ENCODE measurements at regions not wholly inside any gene's neighbourhood (a gene's known extent, or its start where the extent isn't known, plus 50 kb on each side); places are given as distances from the start of the nearest gene placed in this dataset.
"Not testable (repeated sequence)": the region's sequence is repeated elsewhere in the genome, so short reads cannot be mapped to it uniquely, and the experiment has no call there.

DNA sequence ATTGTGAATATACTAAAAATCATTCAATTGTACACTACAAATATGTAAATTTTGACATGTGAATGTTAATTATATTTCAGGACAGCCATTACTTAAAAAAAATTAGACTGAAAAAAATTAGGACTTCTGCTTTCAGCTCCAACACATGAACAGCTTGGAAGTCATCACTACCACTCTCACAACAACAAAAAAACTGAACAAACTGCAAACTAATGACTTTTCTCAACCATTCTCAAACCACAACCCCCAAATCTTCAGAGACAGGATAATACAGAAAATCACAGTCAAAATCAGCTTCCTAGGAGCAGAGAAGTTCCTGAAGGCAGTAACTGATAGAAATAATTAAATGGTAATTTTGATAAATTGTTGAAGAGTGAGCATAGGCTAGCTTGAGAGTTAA is 686.4 kb downstream of the TLE1 start:
- no peak for DNase-seq (ENCODE audit: low read depth)

DNA sequence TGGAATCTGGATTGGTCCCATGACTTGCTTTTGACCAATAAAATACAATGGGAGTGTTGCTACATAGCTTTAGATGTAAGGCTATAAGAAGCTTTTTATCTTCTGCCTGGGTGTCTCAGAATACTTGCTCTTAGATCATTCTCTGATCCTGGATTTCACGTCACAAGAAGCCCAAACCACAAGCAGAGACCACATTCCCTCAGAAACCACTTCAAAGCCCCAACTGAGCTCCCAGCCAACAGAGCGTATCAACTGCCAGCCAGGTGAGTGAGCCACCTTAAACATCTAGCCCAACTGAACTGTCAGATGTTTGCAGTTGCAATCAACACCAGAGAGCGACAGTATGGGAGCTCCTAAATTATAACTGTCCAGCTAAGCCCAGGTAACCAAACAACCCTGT is 687.1 kb downstream of the TLE1 start:
- no peak for DNase-seq (ENCODE audit: low read depth)

DNA sequence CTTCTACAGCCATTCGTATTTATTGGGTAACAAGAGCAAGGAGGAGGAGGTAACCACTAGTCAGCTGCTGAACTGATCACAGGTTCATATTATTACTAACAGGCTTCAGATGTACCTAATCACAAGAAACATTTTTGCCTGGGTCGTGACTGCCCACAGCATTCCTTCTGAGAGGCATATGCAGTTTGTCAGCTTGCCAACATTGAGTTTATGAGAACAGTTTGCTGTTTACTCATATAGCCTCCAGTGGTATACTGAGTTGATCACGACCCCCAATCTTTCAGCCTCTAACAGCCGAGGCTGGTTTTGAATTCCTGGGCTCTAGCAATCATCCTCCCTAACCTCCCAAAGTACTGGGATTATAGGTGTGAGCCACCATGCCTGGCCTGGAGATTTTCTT is 693.6 kb downstream of the TLE1 start:
- no peak for DNase-seq (ENCODE audit: low read depth)

DNA sequence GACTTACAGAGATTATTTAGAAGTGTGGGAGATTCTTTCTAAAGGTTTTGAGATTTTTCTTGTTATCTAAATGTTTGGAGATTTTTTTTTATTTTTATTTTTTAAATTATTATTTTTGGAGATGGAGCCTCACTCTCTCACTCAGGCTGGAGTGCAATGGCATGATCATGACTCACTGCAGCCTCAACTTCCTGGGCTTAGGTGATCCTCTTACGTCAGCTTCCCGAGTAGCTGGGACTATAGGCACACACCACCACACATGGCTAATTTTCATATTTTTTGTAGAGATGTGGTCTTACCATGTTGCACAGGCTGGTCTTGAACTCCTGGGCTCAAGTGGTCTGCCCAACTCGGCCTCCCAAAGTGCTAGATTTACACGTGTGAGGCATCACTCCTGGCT is 694.5 kb downstream of the TLE1 start:
- no peak for DNase-seq (ENCODE audit: low read depth)

DNA sequence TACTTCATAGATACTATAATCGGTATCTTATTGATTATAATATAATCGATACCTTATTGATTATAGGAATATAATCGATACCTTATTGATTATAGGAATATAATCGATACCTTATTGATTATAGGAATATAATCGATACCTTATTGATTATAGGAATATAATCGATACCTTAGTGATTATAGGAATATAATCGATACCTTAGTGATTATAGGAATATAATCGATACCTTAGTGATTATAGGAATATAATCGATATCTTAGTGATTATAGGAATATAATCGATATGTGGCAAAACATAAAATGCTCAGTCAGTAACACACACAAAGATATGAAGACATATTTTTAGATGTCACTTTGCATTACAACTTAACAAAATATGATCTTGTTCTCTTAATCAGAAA is 703.8 kb downstream of the TLE1 start:
- DNase-seq (ENCODE audit: low read depth): not testable (repeated sequence)

DNA sequence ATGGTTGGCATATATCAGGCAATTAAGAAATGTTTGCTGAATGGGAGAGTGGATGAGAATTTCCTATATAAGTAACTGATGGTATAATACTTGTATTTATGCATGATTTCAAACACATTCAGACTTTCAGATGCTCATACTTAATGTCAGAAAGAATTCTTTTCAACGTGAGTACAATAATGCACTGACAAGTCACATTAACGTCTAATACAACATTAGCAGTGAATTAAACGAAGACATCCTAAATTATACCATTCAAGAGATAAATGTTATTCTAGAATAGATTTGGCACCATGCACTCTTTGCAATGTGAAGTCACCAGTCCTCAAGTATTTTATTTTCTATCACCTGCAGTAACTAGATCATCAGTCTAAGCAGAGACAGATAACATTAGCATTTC is 712.9 kb downstream of the TLE1 start:
- DNase-seq (ENCODE audit: low read depth): no peak

DNA sequence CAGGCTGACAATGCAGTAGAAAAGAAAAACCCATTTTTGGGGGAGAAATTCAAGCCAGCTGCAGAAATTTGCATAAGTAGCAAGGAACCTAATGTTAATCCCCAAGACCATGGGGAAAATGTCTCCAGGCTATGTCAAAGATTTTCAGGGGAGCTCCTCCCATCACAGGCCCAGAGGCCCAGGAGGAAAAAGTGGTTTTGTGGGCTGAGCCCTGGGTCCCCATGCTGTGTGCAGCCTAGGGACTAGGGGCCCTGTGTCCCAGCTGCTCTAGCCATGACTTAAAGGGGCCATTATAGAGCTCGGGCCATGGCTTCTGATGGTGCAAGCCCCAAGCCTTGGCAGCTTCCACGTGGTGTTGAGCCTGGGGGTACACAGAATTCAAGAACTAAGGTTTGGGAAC is 719.0 kb downstream of the TLE1 start:
- not testable (repeated sequence) for DNase-seq (ENCODE audit: low read depth)

DNA sequence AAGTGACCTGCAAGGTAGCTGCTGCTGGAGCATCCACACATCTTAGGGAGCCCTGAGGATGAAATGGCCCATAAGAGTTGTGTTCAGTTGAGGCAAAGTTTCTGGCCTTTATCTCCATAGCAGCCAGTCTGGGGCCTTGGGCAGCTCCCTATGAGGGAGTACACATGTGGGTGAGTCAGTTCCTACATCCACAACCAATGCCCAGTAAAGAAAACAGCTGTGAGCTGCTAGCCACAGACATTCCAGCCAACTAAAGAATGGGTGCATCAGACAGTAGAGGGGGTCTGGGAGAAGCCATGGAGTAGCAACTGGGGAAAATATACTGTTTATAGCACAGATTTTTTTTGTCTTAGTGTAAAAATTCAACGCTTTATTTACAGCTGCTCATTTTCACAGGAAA is 720.7 kb downstream of the TLE1 start:
- no peak for DNase-seq (ENCODE audit: low read depth)

DNA sequence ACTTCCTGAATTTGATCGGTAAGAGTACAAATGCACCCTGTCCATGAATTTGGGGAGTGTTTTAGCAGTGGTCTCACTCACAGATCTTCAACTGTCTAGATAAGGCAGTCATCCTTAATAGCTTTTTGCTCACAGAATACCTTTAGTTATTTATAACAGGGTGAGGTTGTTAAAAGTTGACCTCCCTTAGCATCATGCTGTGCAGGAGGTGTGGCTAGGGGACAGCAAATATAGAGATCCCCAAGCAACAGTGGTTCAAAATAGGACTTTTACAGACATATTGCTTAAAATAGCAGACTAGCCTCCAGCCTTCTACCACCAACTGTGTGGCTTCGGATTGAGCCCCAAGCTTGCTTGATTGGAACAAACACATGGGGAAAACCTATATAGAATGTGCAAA is 724.4 kb downstream of the TLE1 start:
- no peak for DNase-seq (ENCODE audit: low read depth)

DNA sequence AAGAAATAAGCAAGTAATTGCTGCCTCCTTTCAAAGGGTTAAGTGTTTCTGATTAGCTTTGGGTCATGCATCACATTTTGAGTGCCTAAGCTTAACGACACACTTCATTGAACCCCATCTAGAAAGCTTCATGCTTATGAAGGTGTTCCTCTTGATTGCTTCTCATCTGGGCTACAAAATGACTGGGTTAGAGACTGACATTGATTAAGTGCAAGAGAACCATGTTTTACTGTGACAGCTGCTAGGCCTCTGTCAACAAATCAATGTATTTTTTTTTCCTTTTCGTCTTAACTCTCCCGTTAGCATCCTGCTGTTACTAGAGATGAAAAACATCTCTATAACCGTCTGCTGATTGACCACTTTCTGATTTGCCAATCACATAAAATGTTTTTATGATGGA is 725.0 kb downstream of the TLE1 start:
- DNase-seq (ENCODE audit: low read depth): no peak

DNA sequence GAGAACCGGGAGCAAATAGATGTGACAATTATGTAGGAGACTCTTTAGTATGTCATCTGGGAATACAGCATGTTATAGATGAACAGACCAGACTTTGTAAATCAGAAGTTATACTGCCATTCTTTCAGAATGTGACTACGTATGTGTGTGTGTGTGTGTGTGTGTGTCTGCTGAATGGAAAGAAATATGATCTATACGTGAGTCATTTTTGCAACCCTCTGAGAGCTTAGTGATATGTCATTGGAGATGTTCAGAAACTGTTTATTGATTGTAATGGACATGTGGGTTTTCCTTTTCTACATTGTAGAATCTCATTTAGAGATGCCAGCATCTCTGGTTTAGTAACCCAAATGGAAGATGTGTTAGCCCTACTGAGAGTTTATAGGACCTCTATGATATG is 731.5 kb downstream of the TLE1 start:
- DNase-seq (ENCODE audit: low read depth): no peak

DNA sequence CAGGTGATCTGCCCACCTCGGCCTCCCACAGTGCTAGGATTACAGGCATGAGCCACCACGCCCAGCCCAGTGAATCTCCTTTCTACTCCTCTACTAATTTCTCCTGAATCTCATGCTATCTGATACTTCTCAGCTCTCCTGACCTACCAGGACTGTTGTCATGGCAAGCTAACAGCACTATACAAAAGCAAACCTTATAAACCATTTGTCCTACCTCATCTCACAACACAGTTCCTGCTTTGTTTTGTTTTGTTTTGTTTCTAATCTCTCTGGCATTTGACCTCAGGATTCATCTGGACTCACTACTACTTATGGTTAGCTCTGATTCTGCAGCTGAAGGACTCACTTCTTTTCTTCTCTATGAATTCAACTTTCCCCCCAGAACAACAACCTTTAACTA is 734.8 kb downstream of the TLE1 start:
- no peak for DNase-seq (ENCODE audit: low read depth)

DNA sequence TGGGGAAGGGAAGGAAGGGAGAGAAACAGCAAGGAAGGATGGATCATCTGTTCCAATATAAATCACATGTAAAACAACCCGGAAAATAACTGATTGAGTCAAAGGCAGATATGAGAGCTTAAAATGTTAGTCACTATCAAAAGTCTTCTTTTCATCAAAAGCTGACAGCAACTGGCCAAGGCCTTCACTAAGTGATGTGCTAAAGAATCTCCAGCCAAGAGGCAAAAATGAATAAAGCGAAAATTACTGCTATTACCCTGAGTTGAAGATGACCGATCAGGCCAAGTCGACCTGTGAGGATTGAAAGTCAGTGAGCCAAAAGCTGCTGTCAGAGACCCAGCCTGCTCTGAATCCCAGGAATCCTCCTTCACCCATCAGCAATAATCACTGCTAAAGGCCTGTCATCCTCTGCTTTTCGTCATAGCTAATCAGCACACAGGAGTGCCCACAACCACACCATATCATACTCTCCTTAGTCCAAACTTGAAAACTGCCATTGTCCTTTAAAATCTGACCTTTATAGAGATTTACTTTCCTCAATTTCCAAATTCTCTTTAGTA is 736.9 kb downstream of the TLE1 start:
- no peak for DNase-seq (ENCODE audit: low read depth)

DNA sequence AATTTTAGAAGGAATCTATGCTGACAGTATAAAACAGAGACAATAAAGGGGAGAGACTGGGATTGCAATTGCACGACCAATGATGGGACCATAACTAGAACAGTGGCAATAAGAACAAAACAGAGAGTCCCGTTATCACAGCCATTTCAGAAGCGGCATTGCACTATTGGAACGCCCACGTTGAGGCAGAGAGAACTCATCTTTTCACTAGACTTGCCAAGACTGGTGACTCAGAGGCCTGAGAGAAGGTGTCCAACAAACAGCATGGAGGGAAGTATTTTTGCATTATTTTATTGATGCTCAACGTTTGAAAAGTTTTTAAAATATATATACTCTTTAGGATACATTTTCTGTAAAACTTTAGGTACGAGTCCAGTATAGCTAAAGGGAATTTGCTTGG is 737.7 kb downstream of the TLE1 start:
- DNase-seq (ENCODE audit: low read depth): no peak

DNA sequence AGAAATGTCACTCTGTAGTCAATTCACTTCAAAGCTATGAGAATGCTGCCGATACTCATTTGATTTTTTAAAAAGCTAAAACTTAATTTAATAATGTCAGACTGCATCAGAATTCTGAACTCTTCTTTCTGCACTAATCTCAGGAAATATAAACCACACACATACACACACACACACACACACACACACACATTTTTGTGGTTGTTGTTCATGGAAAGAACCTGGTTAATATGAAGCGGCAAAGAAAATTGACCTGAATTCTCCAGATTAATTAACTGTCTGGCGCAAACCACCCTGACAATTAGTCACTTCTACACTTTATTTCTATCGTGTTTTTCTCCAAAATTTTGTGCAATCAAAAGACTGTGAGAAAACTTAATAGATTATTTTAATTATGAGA is 740.5 kb downstream of the TLE1 start:
- DNase-seq (ENCODE audit: low read depth): no peak

DNA sequence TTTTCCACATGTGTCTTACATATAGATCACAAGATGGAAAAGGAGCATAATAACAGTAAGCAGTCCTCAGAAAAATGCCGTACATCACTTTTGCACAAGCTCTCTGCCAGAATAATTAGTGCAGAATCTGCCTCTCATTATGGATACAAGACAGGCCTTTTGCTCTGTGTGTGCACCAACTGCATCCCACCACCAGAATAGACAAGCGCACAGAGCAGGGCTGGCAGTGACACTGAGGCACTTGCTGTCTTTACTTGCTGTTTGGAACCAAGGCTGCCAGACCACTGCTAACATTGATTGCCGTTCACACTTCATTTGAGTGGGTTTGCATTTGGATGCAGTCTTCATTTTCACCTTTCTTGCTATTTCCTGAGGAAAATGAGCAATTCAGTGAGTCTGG is 741.3 kb downstream of the TLE1 start:
- DNase-seq (ENCODE audit: low read depth): no peak

DNA sequence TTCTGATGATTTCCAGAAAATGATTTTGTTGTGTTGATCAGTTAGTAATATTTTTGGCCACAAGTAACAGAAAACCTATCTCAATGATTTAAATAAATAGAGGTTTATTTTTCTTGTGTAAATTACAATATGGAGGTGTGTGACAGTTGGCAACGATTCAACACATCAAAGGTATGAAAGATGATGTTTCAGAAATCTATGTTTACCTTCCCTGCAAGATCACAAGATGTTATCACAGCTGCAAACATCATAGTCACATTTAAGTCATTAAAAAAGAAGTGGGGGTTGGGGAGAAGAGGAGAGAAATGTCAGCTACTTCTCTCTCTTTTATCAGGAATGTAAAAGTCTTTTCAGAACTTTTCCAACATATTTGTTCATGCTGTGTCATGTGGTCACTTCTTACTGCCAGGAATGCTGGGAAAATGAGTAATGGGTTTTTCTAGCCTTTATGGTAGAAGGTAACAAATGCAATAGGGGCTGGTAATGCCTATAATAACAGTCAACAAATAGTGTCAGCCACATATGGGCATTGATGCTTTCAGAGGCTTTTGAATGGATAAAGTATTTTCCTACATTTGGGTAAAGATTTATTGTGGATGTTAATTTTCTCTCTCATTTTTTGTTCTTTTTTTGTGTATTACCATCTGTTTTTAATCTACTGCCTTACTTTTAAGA is 742.7 kb downstream of the TLE1 start:
- no peak for DNase-seq (ENCODE audit: low read depth)

DNA sequence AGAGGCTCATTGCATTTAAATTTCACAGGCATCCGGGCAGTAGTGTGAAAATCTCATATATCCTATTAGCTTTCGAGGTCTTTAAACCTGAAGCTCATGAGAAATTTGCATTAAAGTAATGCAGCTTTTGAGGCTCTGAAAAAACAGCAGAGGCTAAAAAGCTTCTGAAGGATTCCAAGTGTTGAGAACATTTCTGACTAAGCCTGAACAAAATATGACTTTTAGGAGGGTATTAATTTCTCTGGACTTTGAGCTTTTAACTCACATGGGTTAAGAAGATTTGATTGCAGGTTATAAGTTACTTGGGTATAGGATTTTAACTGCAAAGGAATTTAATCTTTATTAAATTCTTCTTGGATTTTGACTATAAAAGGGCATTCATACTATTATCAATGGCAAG is 743.9 kb downstream of the TLE1 start:
- DNase-seq (ENCODE audit: low read depth): no peak

DNA sequence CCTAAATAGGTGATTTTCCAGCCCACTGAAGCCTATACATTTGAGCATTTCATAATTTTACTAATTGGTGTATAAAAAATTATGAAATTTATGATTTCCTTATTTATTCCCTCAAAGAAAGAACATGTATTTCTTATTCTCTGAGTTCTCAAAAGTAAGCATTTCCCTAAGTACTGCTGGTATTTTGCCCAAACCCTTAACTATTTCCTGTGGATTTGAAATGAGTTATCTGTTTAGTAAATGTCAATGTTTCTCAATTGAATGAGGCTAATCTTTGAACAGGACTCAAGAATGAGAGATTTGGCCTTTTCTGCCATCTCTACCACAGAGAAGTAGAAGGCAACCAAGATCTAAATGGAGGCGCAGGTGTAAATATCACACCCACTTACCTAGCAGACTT is 751.7 kb downstream of the TLE1 start:
- no peak for DNase-seq (ENCODE audit: low read depth)

DNA sequence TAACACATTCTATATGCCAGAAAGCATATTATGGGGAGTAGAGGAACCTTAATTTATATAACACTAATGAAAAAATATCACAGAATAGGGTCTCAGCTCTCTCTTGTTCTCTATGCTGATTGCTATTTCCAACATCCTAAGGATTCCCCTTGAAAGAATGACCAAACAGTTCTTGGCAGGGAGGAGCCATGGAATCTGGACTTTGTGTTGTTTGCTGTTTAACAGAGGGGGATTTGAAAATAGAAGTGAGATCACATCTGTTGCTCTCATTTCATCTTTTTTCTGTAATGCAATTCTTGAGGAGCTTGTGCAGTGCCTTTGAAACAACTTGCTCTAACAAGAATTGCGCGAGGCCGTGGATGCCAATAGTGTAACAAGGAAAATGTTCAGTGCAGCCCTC is 755.3 kb downstream of the TLE1 start:
- no peak for DNase-seq (ENCODE audit: low read depth)

DNA sequence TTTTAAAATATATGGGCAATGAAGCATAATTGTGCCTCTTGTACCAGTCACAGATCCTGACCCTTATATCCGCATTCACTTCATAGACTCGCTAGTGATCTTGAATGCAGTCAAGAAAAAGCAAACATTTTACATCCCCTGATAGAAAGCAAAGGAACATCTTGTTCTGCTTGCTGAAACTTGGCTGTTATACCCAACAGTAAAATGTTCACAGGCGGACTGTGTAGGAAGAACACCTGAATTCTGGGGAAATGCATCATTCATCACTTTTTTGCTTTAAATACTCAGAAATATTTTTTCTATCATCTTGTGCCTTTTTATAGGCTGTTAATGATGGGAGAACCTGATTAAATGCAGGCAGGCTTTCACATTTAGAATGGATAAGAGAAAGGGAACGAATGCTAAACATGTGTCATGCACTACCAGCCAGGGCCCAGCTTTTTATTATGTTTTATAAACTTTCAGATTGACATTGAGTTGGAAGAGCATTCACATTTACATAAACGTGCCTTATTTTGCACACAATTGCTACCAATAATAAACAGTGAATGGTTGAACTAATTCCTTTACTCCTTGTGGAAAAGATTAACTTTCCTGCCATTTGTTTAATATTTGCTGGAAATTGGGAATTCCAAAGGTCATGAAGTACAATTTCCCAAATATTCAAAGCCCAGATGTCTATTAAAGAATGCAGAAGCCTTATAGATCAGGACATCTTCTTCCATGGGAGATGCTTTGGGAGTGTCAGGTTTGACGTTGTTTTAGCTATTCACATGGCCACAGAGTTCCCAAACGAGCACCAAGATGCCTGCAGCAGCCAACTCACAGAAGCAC is 756.2 kb downstream of the TLE1 start:
- DNase-seq (ENCODE audit: low read depth): no peak

DNA sequence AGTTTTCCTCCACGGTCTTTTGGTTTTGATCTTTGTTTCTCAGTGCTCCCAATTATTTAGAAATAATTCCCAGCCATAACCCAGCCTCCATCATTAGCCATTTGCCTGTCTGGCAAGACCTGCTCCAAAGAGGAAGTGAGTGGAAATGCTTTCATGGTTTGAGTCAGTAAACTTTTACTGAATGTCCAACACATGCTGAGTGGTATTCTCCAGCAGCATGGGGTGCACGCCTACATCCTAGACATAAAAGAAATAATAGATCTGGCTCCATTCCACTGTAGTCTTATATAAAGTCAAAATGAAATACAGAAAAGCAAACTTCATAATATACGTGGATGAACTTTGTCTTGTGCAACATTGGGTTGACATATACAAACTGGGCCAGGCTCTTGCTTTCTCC is 757.2 kb downstream of the TLE1 start:
- no peak for DNase-seq (ENCODE audit: low read depth)

DNA sequence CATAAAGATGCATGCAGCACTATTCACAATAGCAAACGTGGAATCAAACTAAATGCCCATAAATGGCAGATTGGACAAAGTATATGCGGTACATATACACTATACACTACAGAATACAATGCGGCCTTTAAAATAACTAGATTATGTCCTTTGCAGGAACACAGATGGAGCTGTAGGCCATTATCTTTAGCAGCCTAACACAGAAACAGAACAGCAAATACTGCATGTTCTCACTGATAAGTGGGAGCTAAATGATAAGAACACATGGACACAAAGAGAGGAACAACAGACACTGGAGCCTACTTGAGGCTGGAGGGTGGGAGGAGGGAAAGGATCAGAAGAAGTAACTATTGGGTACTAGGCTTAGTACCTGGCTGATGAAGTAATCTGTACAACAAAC is 758.2 kb downstream of the TLE1 start:
- DNase-seq (ENCODE audit: low read depth): no peak

DNA sequence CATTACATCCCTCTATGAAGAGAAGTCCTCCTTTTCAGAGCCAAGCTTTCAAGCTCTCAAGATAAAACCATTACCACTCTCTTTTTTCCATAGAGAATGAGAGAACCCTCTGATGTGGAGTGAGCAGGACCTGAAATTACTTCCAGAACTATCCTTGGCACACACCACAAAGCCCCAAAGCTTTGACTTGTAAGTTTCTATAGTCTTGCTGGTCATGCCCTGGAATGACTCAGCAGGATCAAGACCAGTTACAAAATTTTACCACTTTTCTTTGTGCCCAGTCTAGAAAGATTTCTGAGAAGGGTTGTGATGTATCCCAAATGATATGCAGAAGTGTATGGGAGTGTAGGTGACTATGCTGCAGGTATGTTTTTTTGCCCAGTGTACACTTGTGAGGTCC is 760.6 kb downstream of the TLE1 start:
- DNase-seq (ENCODE audit: low read depth): no peak
